ENCODE measurements at regions not wholly inside any gene's neighbourhood (a gene's known extent, or its start where the extent isn't known, plus 50 kb on each side); places are given as distances from the start of the nearest gene placed in this dataset.

GRCh38 chr3:174403831-174404230 is 455.3 kb upstream of the NAALADL2 start:
- no peak for DNase-seq (ENCODE audit: low spot score)

GRCh38 chr3:174408310-174408709 is 450.8 kb upstream of the NAALADL2 start:
- no peak for DNase-seq (ENCODE audit: low spot score)

- no peak for DNase-seq (ENCODE audit: low spot score)
Observed at GRCh38 chr3:174409086-174409743, 449.9 kb upstream of the NAALADL2 start.

GRCh38 chr3:174413062-174413912 is 445.8 kb upstream of the NAALADL2 start:
- no peak for DNase-seq (ENCODE audit: low spot score)

GRCh38 chr3:174414902-174415301 is 444.2 kb upstream of the NAALADL2 start:
- DNase-seq (ENCODE audit: low spot score), result no peak

- no peak for DNase-seq (ENCODE audit: low spot score)
Observed at GRCh38 chr3:174417573-174417972, 441.6 kb upstream of the NAALADL2 start.

- no peak for DNase-seq (ENCODE audit: low spot score)
Observed at GRCh38 chr3:174419216-174419615, 439.9 kb upstream of the NAALADL2 start.

GRCh38 chr3:174423936-174424335 is 435.2 kb upstream of the NAALADL2 start:
- DNase-seq (ENCODE audit: low spot score), result no peak

GRCh38 chr3:174424656-174425055 is 434.5 kb upstream of the NAALADL2 start:
- DNase-seq (ENCODE audit: low spot score), result no peak

- DNase-seq (ENCODE audit: low spot score), result no peak
Observed at GRCh38 chr3:174425422-174425821, 433.7 kb upstream of the NAALADL2 start.

GRCh38 chr3:174430986-174431385 is 428.1 kb upstream of the NAALADL2 start:
- DNase-seq (ENCODE audit: low spot score), result no peak

GRCh38 chr3:174431717-174432116 is 427.4 kb upstream of the NAALADL2 start:
- no peak for DNase-seq (ENCODE audit: low spot score)

- no peak for DNase-seq (ENCODE audit: low spot score)
Observed at GRCh38 chr3:174436367-174436766, 422.8 kb upstream of the NAALADL2 start.

- no peak for DNase-seq (ENCODE audit: low spot score)
Observed at GRCh38 chr3:174438501-174439145, 420.5 kb upstream of the NAALADL2 start.

- no peak for DNase-seq (ENCODE audit: low spot score)
Observed at GRCh38 chr3:174439331-174440252, 419.5 kb upstream of the NAALADL2 start.

- DNase-seq (ENCODE audit: low spot score), result no peak
Observed at GRCh38 chr3:174440253-174440701, 418.9 kb upstream of the NAALADL2 start.

GRCh38 chr3:174440741-174441587 is 418.2 kb upstream of the NAALADL2 start:
- DNase-seq (ENCODE audit: low spot score), result peak; percentile 48

- DNase-seq (ENCODE audit: low spot score), result no peak
Observed at GRCh38 chr3:174441588-174442301, 417.4 kb upstream of the NAALADL2 start.

GRCh38 chr3:174442302-174442682 is 416.8 kb upstream of the NAALADL2 start:
- DNase-seq (ENCODE audit: low spot score), result no peak

- no peak for DNase-seq (ENCODE audit: low spot score)
Observed at GRCh38 chr3:174444391-174444790, 414.7 kb upstream of the NAALADL2 start.
